ENCODE measurements at regions not wholly inside any gene's neighbourhood (a gene's known extent, or its start where the extent isn't known, plus 50 kb on each side); places are given as distances from the start of the nearest gene placed in this dataset.

DNA sequence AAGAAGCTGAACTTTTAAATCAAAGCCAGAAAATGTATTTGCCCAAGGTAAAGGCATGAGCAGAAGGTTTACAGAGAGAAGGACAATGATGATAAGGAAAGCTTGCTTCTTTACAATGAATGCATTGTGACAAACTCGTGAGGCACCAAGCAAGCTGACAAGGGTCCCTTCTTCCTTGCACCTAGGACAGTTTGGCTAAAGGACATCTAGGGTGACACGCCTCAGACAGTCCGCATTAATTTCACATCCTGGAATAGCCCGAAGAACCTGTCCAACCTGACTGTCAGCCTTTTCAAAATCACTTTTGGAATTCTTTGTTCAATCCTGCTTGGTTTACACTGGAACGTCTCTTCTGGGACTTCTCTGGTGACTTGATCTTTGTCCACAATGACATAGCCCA lies 146.4 kb upstream of the MAP3K1 start:
- no peak overlapping the region for H4K5ac ChIP-seq (ENCODE audit: insufficient read length, low read depth, low read length)
- no peaks in the 10 kb centered on the region; the same call in 1 of the 2 replicates for H3K27me3 ChIP-seq (ENCODE audit: insufficient read depth, low read length)
- H3K4me3 Mint-ChIP-seq, result no peak overlapping the region
- TF ChIP-seq, protein P1, sequence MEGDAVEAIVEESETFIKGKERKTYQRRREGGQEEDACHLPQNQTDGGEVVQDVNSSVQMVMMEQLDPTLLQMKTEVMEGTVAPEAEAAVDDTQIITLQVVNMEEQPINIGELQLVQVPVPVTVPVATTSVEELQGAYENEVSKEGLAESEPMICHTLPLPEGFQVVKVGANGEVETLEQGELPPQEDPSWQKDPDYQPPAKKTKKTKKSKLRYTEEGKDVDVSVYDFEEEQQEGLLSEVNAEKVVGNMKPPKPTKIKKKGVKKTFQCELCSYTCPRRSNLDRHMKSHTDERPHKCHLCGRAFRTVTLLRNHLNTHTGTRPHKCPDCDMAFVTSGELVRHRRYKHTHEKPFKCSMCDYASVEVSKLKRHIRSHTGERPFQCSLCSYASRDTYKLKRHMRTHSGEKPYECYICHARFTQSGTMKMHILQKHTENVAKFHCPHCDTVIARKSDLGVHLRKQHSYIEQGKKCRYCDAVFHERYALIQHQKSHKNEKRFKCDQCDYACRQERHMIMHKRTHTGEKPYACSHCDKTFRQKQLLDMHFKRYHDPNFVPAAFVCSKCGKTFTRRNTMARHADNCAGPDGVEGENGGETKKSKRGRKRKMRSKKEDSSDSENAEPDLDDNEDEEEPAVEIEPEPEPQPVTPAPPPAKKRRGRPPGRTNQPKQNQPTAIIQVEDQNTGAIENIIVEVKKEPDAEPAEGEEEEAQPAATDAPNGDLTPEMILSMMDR (conservative IDR thresholded peaks at IDR 0.05), result no peak
- no peak overlapping the region for H3K23ac ChIP-seq (ENCODE audit: insufficient read length, low read depth, low read length)
- H4K91ac ChIP-seq (ENCODE audit: insufficient read length, low read depth, low read length), result no peak overlapping the region
- no CpG with 5 or more reads among the region's 5 CpGs for WGBS (ENCODE audit: extremely low coverage, insufficient read length, low lambda C conversion rate)
- H3K4me1 Mint-ChIP-seq, result peaks cover 41 to 48% of the 10 kb centered on the region in 2 experiments
- H3K18ac ChIP-seq (ENCODE audit: insufficient read length, low read depth, low read length), result no peak overlapping the region
- H3K4me1 ChIP-seq (ENCODE audit: insufficient read depth, low read length), result peaks cover 18% of the 10 kb centered on the region
- no peak overlapping the region for H3T11ph ChIP-seq (ENCODE audit: low read length)
- H3K36me3 Mint-ChIP-seq (ENCODE audit: insufficient read depth in 1 of 3, low read depth in 3 of 3), result peaks cover 0 to 5% (median 2%) of the 10 kb centered on the region in 3 experiments; a peak in 1 of 7 replicates
- H3K4ac ChIP-seq (ENCODE audit: low read depth, low read length), result no peak overlapping the region
- no peak overlapping the region for H3K4me2 ChIP-seq (ENCODE audit: insufficient read depth, insufficient read length, low read length)
- H3K27me3 Mint-ChIP-seq (ENCODE audit: low read depth), result peaks cover 21% of the 10 kb centered on the region
- H3K23me2 ChIP-seq (ENCODE audit: insufficient read length, low read depth, low read length, poor library complexity, severe bottlenecking), result no peaks in the 10 kb centered on the region
- H2AK5ac ChIP-seq (ENCODE audit: insufficient read length, low read length), result no peak overlapping the region
- H2BK20ac ChIP-seq (ENCODE audit: low read depth, low read length, poor library complexity, severe bottlenecking), result no peak overlapping the region
- no peak overlapping the region for H3K56ac ChIP-seq (ENCODE audit: insufficient read length, low read depth, low read length)
- H2BK15ac ChIP-seq (ENCODE audit: low read depth, low read length), result no peak overlapping the region
- H2AFZ ChIP-seq (ENCODE audit: low read length), result no peak overlapping the region
- H3K9me3 ChIP-seq (ENCODE audit: control insufficient read depth, low read depth, low read length), result no peaks in the 10 kb centered on the region
- no peak overlapping the region for H3K14ac ChIP-seq (ENCODE audit: insufficient read depth, low read length)
- no peak overlapping the region for H3K27ac ChIP-seq (ENCODE audit: insufficient read length, low read depth, low read length)
- H3K79me2 ChIP-seq (ENCODE audit: insufficient read depth, low read length), result no peaks in the 10 kb centered on the region
- H2BK5ac ChIP-seq (ENCODE audit: insufficient read length, low read length), result no peak overlapping the region
- H4K8ac ChIP-seq (replicated peaks; ENCODE audit: insufficient read length, low read depth, low read length), result no peak overlapping the region
- H3K9me3 Mint-ChIP-seq, result peaks cover 2 to 8% of the 10 kb centered on the region in 2 experiments; a peak in 4 of 5 replicates
- no peaks in the 10 kb centered on the region for H4K20me1 ChIP-seq (ENCODE audit: control insufficient read depth, insufficient read depth, insufficient read length)
- no peak overlapping the region for H3K9ac ChIP-seq (ENCODE audit: extremely low read depth, insufficient read length, low read length)
- H3K79me1 ChIP-seq (ENCODE audit: insufficient read depth, low read depth, low read length, poor library complexity, severe bottlenecking), result no peaks in the 10 kb centered on the region
- H2BK120ac ChIP-seq (ENCODE audit: low read depth, low read length, poor library complexity, severe bottlenecking), result no peak overlapping the region
- no peak for DNase-seq
- H2BK12ac ChIP-seq (ENCODE audit: insufficient read length, low read depth, low read length), result no peak overlapping the region
- H3K27ac Mint-ChIP-seq, result peak overlapping the region in 1 of 3 experiments; percentile 13; a peak in 1 of 7 replicates

Measured in H9 (cell line).